OCI-LY7 (cell line): ENCODE measurements at regions not wholly inside any gene's neighbourhood (a gene's known extent, or its start where the extent isn't known, plus 50 kb on each side); places are given as distances from the start of the nearest gene placed in this dataset.

Source experiments
- EZH2phosphoT487 ChIP-seq: fragments of 200-600 bp; sonication (generic); IDR thresholded peaks from 2 replicates; pipeline ENCODE4 v1.6.1; 2018; ENCODE audit warnings: low read depth, borderline replicate concordance, mild to moderate bottlenecking, mixed run types, antibody characterized with exemption, low read length, moderate library complexity, mixed read lengths
- TF ChIP-seq, protein P1 (sequence below): fragments of 200-600 bp; sonication (generic); conservative IDR thresholded peaks from 2 replicates; pipeline ENCODE4 v1.5.1; 2014; ENCODE audit warnings: mild to moderate bottlenecking, antibody characterized with exemption, low read length, moderate library complexity, mixed read lengths

DNA sequence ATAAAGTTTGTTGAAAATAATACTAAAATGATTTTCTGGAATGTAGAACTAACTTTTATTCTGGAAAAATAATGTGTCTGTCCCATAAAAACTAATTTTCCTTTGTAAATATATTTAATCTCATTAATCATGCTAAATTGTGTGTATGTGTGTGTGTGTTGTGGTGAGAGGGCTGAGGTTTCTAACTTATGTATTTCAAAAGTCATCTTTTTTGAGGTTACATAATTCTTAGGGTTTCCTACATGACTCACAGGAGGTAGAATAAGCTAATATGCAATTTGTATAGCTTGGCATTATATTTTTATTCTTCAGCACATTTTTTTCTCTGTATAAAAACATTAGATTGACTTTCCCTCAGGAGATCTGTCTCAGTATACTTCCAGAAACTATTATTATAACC is 64.1 kb upstream of the CLVS2 start:
- TF ChIP-seq, protein P1, sequence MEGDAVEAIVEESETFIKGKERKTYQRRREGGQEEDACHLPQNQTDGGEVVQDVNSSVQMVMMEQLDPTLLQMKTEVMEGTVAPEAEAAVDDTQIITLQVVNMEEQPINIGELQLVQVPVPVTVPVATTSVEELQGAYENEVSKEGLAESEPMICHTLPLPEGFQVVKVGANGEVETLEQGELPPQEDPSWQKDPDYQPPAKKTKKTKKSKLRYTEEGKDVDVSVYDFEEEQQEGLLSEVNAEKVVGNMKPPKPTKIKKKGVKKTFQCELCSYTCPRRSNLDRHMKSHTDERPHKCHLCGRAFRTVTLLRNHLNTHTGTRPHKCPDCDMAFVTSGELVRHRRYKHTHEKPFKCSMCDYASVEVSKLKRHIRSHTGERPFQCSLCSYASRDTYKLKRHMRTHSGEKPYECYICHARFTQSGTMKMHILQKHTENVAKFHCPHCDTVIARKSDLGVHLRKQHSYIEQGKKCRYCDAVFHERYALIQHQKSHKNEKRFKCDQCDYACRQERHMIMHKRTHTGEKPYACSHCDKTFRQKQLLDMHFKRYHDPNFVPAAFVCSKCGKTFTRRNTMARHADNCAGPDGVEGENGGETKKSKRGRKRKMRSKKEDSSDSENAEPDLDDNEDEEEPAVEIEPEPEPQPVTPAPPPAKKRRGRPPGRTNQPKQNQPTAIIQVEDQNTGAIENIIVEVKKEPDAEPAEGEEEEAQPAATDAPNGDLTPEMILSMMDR: no peak
- no peak for TF ChIP-seq EZH2phosphoT487
